GM23338 (cell line): ENCODE measurements at regions not wholly inside any gene's neighbourhood (a gene's known extent, or its start where the extent isn't known, plus 50 kb on each side); places are given as distances from the start of the nearest gene placed in this dataset.

Experiments
- ATAC-seq: fragments of 200-7000 bp; cut with Tn5 transposase; 3 replicates; pipeline ENCODE4 v1.9.1; 2020
- DNase-seq: peaks from one replicate; pipeline ENCODE4 v3.0.0-alpha.2; 2015; ENCODE audit warnings: low spot score
- H2AFZ ChIP-seq: fragments of 200-600 bp; sonication (generic); 2 replicates; pipeline ENCODE4 v1.8.0; 2016; ENCODE audit warnings: antibody characterized with exemption, mild to moderate bottlenecking, moderate library complexity
- H3F3A ChIP-seq: fragments of 200-600 bp; sonication (generic); replicated peaks from 2 replicates; pipeline ENCODE4 v1.8.0; 2017; ENCODE audit warnings: antibody characterized with exemption, mixed run types, low read depth
- H3K27ac ChIP-seq: fragments of 200-600 bp; sonication (generic); 2 replicates; pipeline ENCODE4 v1.6.1; 2016; ENCODE audit warnings: low read depth
- H3K27me3 ChIP-seq: fragments of 200-600 bp; sonication (generic); 2 replicates; pipeline ENCODE4 v1.8.0; 2016; ENCODE audit warnings: mild to moderate bottlenecking, mixed run types, moderate library complexity; ENCODE audit not compliant: insufficient read depth
- H3K36me3 ChIP-seq: fragments of 200-600 bp; sonication (generic); 2 replicates; pipeline ENCODE4 v1.8.0; 2016; ENCODE audit warnings: mild to moderate bottlenecking; ENCODE audit not compliant: insufficient read depth
- H3K4me1 ChIP-seq: fragments of 200-600 bp; sonication (generic); 2 replicates; pipeline ENCODE4 v1.8.0; 2016; ENCODE audit warnings: mild to moderate bottlenecking, moderate library complexity; ENCODE audit not compliant: insufficient read depth
- H3K4me2 ChIP-seq: fragments of 200-600 bp; sonication (generic); 2 replicates; pipeline ENCODE4 v1.7.1; 2017; ENCODE audit warnings: mixed run types
- H3K4me3 ChIP-seq: fragments of 200-600 bp; sonication (generic); 2 replicates; pipeline ENCODE4 v1.6.1; 2016; ENCODE audit warnings: mixed run types
- H3K79me2 ChIP-seq: fragments of 200-600 bp; sonication (generic); replicated peaks from 2 replicates; pipeline ENCODE4 v1.8.0; 2017; ENCODE audit warnings: mild to moderate bottlenecking; ENCODE audit not compliant: insufficient read depth
- H3K9me2 ChIP-seq: fragments of 200-600 bp; sonication (generic); 2 replicates; pipeline ENCODE4 v1.8.0; 2017; ENCODE audit not compliant: insufficient read depth
- H4K20me1 ChIP-seq: fragments of 200-600 bp; sonication (generic); replicated peaks from 2 replicates; pipeline ENCODE4 v1.8.0; 2017; ENCODE audit warnings: mild to moderate bottlenecking; ENCODE audit not compliant: insufficient read depth
- H3K27ac Mint-ChIP-seq: 2 replicates; pipeline ENCODE4 v1.8.0; 2020; ENCODE audit warnings: inconsistent platforms, mild to moderate bottlenecking, moderate library complexity, mixed read lengths
- H3K27me3 Mint-ChIP-seq: 3 replicates; pipeline ENCODE4 v1.8.0; 2022; ENCODE audit warnings: low read depth, mild to moderate bottlenecking, moderate library complexity, mixed read lengths, inconsistent platforms; ENCODE audit not compliant: insufficient read depth, poor library complexity
- H3K36me3 Mint-ChIP-seq: 3 replicates; pipeline ENCODE4 v1.8.0; 2021; ENCODE audit warnings: low read depth, mild to moderate bottlenecking, inconsistent platforms, moderate library complexity, mixed read lengths
- H3K4me1 Mint-ChIP-seq: 3 replicates; pipeline ENCODE4 v1.8.0; 2020; ENCODE audit warnings: mild to moderate bottlenecking, inconsistent platforms, mixed read lengths
- H3K4me3 Mint-ChIP-seq: 3 replicates; pipeline ENCODE4 v1.8.0; 2021; ENCODE audit warnings: moderate library complexity, mild to moderate bottlenecking, inconsistent platforms, mixed read lengths
- H3K9me3 Mint-ChIP-seq: 3 replicates; pipeline ENCODE4 v1.8.0; 2020; ENCODE audit warnings: moderate library complexity, mild to moderate bottlenecking, inconsistent platforms, mixed read lengths
- CREB1 ChIP-seq: fragments of 250-450 bp; sonication (Bioruptor Pico); IDR thresholded peaks from 2 replicates; pipeline ENCODE4 v1.5.0; 2020; ENCODE audit warnings: low read depth, mild to moderate bottlenecking, moderate library complexity
- EZH2 ChIP-seq: fragments of 200-600 bp; sonication (generic); IDR thresholded peaks from one replicate; pipeline ENCODE4 v1.8.0; 2017; ENCODE audit warnings: antibody characterized with exemption, mild to moderate bottlenecking, low read depth; ENCODE audit not compliant: unreplicated experiment
- EZH2phosphoT487 ChIP-seq: fragments of 200-600 bp; sonication (generic); IDR thresholded peaks from one replicate; pipeline ENCODE4 v1.8.1; 2018; ENCODE audit warnings: antibody characterized with exemption; ENCODE audit not compliant: unreplicated experiment
- STAT1 ChIP-seq: IDR thresholded peaks from one replicate; pipeline ENCODE4 v1.6.1; 2016; ENCODE audit warnings: antibody characterized with exemption; ENCODE audit not compliant: unreplicated experiment
- ZNF331 ChIP-seq: fragments of 250-450 bp; sonication (Bioruptor Pico); IDR thresholded peaks from 2 replicates; pipeline ENCODE4 v1.5.0; 2020; ENCODE audit warnings: low read depth, mild to moderate bottlenecking, moderate library complexity
- TF ChIP-seq, protein P1 (sequence below): fragments of 250-450 bp; sonication (Bioruptor Pico); IDR thresholded peaks from 2 replicates; pipeline ENCODE4 v1.5.0; 2020; ENCODE audit warnings: mild to moderate bottlenecking, moderate library complexity
- TF ChIP-seq, protein P2 (sequence below): IDR thresholded peaks from 2 replicates; pipeline ENCODE4 v1.6.1; 2016; ENCODE audit warnings: antibody characterized with exemption

GRCh38 chr3:74036102-74036501 lies 411.4 kb upstream of the PDZRN3 start (continued):
- TF ChIP-seq, protein P1, sequence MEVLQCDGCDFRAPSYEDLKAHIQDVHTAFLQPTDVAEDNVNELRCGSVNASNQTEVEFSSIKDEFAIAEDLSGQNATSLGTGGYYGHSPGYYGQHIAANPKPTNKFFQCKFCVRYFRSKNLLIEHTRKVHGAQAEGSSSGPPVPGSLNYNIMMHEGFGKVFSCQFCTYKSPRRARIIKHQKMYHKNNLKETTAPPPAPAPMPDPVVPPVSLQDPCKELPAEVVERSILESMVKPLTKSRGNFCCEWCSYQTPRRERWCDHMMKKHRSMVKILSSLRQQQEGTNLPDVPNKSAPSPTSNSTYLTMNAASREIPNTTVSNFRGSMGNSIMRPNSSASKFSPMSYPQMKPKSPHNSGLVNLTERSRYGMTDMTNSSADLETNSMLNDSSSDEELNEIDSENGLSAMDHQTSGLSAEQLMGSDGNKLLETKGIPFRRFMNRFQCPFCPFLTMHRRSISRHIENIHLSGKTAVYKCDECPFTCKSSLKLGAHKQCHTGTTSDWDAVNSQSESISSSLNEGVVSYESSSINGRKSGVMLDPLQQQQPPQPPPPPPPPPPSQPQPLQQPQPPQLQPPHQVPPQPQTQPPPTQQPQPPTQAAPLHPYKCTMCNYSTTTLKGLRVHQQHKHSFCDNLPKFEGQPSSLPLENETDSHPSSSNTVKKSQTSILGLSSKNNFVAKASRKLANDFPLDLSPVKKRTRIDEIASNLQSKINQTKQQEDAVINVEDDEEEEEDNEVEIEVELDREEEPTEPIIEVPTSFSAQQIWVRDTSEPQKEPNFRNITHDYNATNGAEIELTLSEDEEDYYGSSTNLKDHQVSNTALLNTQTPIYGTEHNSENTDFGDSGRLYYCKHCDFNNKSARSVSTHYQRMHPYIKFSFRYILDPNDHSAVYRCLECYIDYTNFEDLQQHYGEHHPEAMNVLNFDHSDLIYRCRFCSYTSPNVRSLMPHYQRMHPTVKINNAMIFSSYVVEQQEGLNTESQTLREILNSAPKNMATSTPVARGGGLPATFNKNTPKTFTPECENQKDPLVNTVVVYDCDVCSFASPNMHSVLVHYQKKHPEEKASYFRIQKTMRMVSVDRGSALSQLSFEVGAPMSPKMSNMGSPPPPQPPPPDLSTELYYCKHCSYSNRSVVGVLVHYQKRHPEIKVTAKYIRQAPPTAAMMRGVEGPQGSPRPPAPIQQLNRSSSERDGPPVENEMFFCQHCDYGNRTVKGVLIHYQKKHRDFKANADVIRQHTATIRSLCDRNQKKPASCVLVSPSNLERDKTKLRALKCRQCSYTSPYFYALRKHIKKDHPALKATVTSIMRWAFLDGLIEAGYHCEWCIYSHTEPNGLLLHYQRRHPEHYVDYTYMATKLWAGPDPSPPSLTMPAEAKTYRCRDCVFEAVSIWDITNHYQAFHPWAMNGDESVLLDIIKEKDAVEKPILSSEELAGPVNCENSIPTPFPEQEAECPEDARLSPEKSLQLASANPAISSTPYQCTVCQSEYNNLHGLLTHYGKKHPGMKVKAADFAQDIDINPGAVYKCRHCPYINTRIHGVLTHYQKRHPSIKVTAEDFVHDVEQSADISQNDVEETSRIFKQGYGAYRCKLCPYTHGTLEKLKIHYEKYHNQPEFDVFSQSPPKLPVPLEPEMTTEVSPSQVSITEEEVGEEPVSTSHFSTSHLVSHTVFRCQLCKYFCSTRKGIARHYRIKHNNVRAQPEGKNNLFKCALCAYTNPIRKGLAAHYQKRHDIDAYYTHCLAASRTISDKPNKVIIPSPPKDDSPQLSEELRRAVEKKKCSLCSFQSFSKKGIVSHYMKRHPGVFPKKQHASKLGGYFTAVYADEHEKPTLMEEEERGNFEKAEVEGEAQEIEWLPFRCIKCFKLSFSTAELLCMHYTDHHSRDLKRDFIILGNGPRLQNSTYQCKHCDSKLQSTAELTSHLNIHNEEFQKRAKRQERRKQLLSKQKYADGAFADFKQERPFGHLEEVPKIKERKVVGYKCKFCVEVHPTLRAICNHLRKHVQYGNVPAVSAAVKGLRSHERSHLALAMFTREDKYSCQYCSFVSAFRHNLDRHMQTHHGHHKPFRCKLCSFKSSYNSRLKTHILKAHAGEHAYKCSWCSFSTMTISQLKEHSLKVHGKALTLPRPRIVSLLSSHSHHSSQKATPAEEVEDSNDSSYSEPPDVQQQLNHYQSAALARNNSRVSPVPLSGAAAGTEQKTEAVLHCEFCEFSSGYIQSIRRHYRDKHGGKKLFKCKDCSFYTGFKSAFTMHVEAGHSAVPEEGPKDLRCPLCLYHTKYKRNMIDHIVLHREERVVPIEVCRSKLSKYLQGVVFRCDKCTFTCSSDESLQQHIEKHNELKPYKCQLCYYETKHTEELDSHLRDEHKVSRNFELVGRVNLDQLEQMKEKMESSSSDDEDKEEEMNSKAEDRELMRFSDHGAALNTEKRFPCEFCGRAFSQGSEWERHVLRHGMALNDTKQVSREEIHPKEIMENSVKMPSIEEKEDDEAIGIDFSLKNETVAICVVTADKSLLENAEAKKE (CRISPR knock-in tag): no peak
- no peak for TF ChIP-seq STAT1

DNA sequence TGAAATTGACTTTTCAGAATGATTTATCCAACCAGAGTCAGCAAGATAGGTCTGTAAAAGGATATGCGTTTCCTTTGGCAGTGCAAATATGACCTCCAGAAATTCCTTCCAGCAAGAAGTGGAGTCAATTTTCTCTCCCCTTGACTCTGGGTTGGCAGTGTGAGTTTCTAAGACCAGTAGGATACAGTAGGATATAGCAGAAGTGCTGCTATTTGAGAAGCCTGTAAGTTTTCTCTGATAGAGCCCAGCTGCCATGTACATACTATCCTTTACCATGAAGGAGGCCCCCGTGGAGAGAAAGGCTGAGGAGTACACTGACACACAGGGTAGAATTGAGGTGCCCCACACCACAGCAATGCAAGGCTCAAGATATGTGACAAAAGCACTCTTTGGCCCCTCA lies 409.1 kb upstream of the PDZRN3 start:
- H3K4me3 Mint-ChIP-seq: no peak overlapping the region
- H3K27me3 Mint-ChIP-seq: no peaks in the 10 kb centered on the region
- Histone ChIP-seq H3K9me2 (peaks cover 4% of the 10 kb centered on the region; the same call in 1 of the 2 replicates), H3K27me3 (no peaks in the 10 kb centered on the region), H3F3A (no peaks in the 10 kb centered on the region), H3K4me2 (no peak overlapping the region), H3K4me3 (no peak overlapping the region), H2AFZ (no peak overlapping the region), H3K27ac (no peak overlapping the region), H3K79me2 (no peaks in the 10 kb centered on the region), H3K36me3 (no peaks in the 10 kb centered on the region), H4K20me1 (no peaks in the 10 kb centered on the region), H3K4me1 (no peaks in the 10 kb centered on the region; the same call in 1 of the 2 replicates)
- no peaks in the 10 kb centered on the region for H3K9me3 Mint-ChIP-seq
- peaks cover 4% of the 10 kb centered on the region; the same call in 2 of the 3 replicates for H3K4me1 Mint-ChIP-seq
- no peak for DNase-seq
- no peak overlapping the region for H3K27ac Mint-ChIP-seq
- H3K36me3 Mint-ChIP-seq: no peaks in the 10 kb centered on the region
- no peak for ATAC-seq
- TF ChIP-seq ZNF331 (CRISPR knock-in tag) (no peak), EZH2phosphoT487 (no peak), CREB1 (CRISPR knock-in tag) (no peak), EZH2 (no peak)
- TF ChIP-seq, protein P1 (CRISPR knock-in tag): no peak
- TF ChIP-seq, protein P2, sequence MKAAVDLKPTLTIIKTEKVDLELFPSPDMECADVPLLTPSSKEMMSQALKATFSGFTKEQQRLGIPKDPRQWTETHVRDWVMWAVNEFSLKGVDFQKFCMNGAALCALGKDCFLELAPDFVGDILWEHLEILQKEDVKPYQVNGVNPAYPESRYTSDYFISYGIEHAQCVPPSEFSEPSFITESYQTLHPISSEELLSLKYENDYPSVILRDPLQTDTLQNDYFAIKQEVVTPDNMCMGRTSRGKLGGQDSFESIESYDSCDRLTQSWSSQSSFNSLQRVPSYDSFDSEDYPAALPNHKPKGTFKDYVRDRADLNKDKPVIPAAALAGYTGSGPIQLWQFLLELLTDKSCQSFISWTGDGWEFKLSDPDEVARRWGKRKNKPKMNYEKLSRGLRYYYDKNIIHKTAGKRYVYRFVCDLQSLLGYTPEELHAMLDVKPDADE: no peak
